ENCODE measurements at regions not wholly inside any gene's neighbourhood (a gene's known extent, or its start where the extent isn't known, plus 50 kb on each side); places are given as distances from the start of the nearest gene placed in this dataset.

- TF ChIP-seq CTCF (IDR thresholded peaks at IDR 0.05) (no peak), POLR2A (IDR thresholded peaks at IDR 0.05) (no peak)
Observed at GRCh38 chr6:84596488-84596887, 167.9 kb downstream of the TBX18 start.
